BE2C (cell line): ENCODE measurements at regions not wholly inside any gene's neighbourhood (a gene's known extent, or its start where the extent isn't known, plus 50 kb on each side); places are given as distances from the start of the nearest gene placed in this dataset.

ENCODE experiments used
- DNase-seq: peaks from one replicate; pipeline ENCODE4 v3.0.0-alpha.2; 2020
- H3K27me3 ChIP-seq: fragments of 250-450 bp; sonication (Bioruptor Pico); 2 replicates; pipeline ENCODE4 v1.5.1; 2020; ENCODE audit warnings: mild to moderate bottlenecking
- H3K36me3 ChIP-seq: fragments of 250-450 bp; sonication (Bioruptor Pico); 2 replicates; pipeline ENCODE4 v1.5.1; 2020; ENCODE audit warnings: mild to moderate bottlenecking
- H3K4me1 ChIP-seq: fragments of 250-450 bp; sonication (Bioruptor Pico); 2 replicates; pipeline ENCODE4 v1.5.1; 2020
- H3K4me3 ChIP-seq: 2 replicates; pipeline ENCODE4 v1.5.1; 2011; ENCODE audit warnings: low read depth, low read length
- H3K9me3 ChIP-seq: fragments of 250-450 bp; sonication (Bioruptor Pico); 2 replicates; pipeline ENCODE4 v1.5.1; 2020
- CTCF ChIP-seq: IDR thresholded peaks from 2 replicates; pipeline ENCODE4 v1.5.1; 2012; ENCODE audit warnings: mild to moderate bottlenecking, low read depth, low read length

GRCh38 chr20:52752023-52752422, 220.1 kb upstream of the TSHZ2 start:
- H3K9me3 ChIP-seq = no peaks in the 10 kb centered on the region
- no peak for DNase-seq
- no peaks in the 10 kb centered on the region for H3K27me3 ChIP-seq
- TF ChIP-seq CTCF = no peak
- H3K4me3 ChIP-seq = no peak overlapping the region
- H3K36me3 ChIP-seq = no peaks in the 10 kb centered on the region
- H3K4me1 ChIP-seq = peaks cover 15% of the 10 kb centered on the region; the same call in 1 of the 2 replicates

- Histone ChIP-seq H3K36me3 (no peaks in the 10 kb centered on the region), H3K4me3 (no peak overlapping the region), H3K27me3 (no peaks in the 10 kb centered on the region), H3K9me3 (no peaks in the 10 kb centered on the region), H3K4me1 (peaks cover 15% of the 10 kb centered on the region; the same call in 1 of the 2 replicates)
- no peak for TF ChIP-seq CTCF
- DNase-seq = peak; percentile 24
Observed at GRCh38 chr20:52751571-52751970, 220.6 kb upstream of the TSHZ2 start.

- Histone ChIP-seq H3K4me3 (no peak overlapping the region), H3K9me3 (no peaks in the 10 kb centered on the region), H3K4me1 (peaks cover 15% of the 10 kb centered on the region; the same call in 1 of the 2 replicates), H3K27me3 (no peaks in the 10 kb centered on the region), H3K36me3 (no peaks in the 10 kb centered on the region)
- no peak for TF ChIP-seq CTCF
- no peak for DNase-seq
Observed at GRCh38 chr20:52749938-52750337, 222.2 kb upstream of the TSHZ2 start.

GRCh38 chr20:52748990-52749389, 223.2 kb upstream of the TSHZ2 start:
- H3K27me3 ChIP-seq = no peaks in the 10 kb centered on the region
- no peak for TF ChIP-seq CTCF
- DNase-seq = no peak
- H3K4me3 ChIP-seq = no peak overlapping the region
- H3K36me3 ChIP-seq = no peaks in the 10 kb centered on the region
- H3K4me1 ChIP-seq = peaks cover 15% of the 10 kb centered on the region; the same call in 1 of the 2 replicates
- no peaks in the 10 kb centered on the region for H3K9me3 ChIP-seq

GRCh38 chr20:52748285-52748932, 223.7 kb upstream of the TSHZ2 start:
- no peaks in the 10 kb centered on the region for H3K9me3 ChIP-seq
- H3K27me3 ChIP-seq = no peaks in the 10 kb centered on the region
- no peak for TF ChIP-seq CTCF
- H3K4me3 ChIP-seq = no peak overlapping the region
- no peak for DNase-seq
- H3K4me1 ChIP-seq = peaks cover 15% of the 10 kb centered on the region; the same call in 1 of the 2 replicates
- no peaks in the 10 kb centered on the region for H3K36me3 ChIP-seq

GRCh38 chr20:52747845-52748284, 224.3 kb upstream of the TSHZ2 start:
- Histone ChIP-seq H3K36me3 (no peaks in the 10 kb centered on the region), H3K27me3 (no peaks in the 10 kb centered on the region), H3K9me3 (no peaks in the 10 kb centered on the region), H3K4me3 (no peak overlapping the region), H3K4me1 (peaks cover 15% of the 10 kb centered on the region; the same call in 1 of the 2 replicates)
- peak; percentile 58 for DNase-seq
- peak; percentile 88 for TF ChIP-seq CTCF
